Choroid plexus epithelial cell (primary cell): ENCODE measurements at regions not wholly inside any gene's neighbourhood (a gene's known extent, or its start where the extent isn't known, plus 50 kb on each side); places are given as distances from the start of the nearest gene placed in this dataset.
A peak's percentile ranks its signal among the peaks of the same experiment; 100 is the strongest.
"Not testable (repeated sequence)": the region's sequence is repeated elsewhere in the genome, so short reads cannot be mapped to it uniquely, and the experiment has no call there.

Experiments used
- DNase-seq: peaks from one replicate; pipeline ENCODE4 v3.0.0-alpha.2; 2010; ENCODE audit warnings: low read depth
- H3K4me3 ChIP-seq: 2 replicates; pipeline ENCODE4 v1.5.1; 2011; ENCODE audit warnings: low read depth, mild to moderate bottlenecking, control low read depth, low read length, moderate library complexity
- TF ChIP-seq, protein P1 (sequence below): conservative IDR thresholded peaks from 2 replicates; pipeline ENCODE4 v1.5.1; 2011; ENCODE audit warnings: low read depth, mild to moderate bottlenecking, control low read depth, inconsistent platforms, low read length, moderate library complexity

DNA sequence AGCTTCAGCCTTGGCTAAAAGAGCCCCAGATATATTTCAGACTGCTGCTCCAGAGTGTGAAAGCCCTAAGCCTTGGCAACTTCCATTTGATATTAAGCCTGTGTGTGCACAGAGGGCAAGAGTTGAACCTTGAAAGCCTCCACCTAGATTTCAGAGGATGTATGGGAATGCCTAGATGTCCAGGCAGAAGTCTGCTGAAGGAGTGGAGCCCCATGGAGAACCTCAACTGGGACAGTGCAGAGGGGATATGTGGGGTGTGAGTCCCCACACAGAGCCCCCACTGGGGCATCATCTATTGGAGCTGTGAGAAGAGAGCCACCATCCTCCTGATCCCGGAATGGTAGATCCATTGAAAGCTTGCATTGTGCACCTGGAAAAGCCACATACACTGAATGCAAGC lies 1784.8 kb upstream of the CDH9 start:
- no peak overlapping the region for H3K4me3 ChIP-seq
- TF ChIP-seq, protein P1, sequence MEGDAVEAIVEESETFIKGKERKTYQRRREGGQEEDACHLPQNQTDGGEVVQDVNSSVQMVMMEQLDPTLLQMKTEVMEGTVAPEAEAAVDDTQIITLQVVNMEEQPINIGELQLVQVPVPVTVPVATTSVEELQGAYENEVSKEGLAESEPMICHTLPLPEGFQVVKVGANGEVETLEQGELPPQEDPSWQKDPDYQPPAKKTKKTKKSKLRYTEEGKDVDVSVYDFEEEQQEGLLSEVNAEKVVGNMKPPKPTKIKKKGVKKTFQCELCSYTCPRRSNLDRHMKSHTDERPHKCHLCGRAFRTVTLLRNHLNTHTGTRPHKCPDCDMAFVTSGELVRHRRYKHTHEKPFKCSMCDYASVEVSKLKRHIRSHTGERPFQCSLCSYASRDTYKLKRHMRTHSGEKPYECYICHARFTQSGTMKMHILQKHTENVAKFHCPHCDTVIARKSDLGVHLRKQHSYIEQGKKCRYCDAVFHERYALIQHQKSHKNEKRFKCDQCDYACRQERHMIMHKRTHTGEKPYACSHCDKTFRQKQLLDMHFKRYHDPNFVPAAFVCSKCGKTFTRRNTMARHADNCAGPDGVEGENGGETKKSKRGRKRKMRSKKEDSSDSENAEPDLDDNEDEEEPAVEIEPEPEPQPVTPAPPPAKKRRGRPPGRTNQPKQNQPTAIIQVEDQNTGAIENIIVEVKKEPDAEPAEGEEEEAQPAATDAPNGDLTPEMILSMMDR: no peak
- no peak for DNase-seq

DNA sequence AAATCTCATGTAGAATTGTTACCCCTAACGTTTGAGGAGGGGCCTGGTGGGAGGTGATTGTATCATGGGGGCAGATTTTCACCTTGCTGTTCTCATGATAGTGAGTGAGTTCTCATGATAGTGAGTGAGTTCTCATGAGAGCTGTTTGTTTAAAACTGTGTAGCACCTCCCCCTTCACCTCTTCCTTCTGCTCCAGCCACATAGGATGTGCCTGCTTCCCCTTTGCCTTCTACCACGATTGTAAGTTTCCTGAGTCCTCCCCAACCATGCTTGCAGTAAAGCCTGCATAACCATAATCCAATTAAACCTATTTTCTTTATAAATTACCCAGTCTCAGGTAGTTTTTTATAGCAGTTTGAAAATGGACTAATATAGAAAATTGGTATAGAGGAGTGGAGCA lies 1783.7 kb upstream of the CDH9 start:
- TF ChIP-seq, protein P1: no peak

DNA sequence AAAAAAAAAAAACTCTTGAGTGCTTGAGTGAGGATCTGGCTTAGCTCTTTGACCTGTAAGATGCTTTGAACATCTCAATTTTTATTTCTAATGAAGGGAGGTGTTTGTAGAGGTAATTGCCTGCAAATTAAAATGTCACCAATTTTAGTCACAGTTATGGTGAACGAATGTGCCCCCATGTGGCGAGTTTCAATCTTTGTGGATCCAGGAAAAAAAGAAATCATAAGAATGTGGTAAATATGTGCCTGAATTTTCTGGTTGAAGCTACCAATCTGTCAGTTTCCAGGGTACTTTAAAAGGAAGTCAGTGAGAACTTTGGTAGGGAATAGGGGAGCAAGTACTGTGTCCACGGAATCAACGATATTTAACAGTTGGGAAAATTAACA lies 1772.4 kb upstream of the CDH9 start:
- TF ChIP-seq, protein P1: no peak
- H3K4me3 ChIP-seq: no peak overlapping the region
- peak; percentile 5 for DNase-seq

More for the DNA sequence above, 1783.7 kb upstream of the CDH9 start:
- no peak for DNase-seq
- H3K4me3 ChIP-seq: no peak overlapping the region

DNA sequence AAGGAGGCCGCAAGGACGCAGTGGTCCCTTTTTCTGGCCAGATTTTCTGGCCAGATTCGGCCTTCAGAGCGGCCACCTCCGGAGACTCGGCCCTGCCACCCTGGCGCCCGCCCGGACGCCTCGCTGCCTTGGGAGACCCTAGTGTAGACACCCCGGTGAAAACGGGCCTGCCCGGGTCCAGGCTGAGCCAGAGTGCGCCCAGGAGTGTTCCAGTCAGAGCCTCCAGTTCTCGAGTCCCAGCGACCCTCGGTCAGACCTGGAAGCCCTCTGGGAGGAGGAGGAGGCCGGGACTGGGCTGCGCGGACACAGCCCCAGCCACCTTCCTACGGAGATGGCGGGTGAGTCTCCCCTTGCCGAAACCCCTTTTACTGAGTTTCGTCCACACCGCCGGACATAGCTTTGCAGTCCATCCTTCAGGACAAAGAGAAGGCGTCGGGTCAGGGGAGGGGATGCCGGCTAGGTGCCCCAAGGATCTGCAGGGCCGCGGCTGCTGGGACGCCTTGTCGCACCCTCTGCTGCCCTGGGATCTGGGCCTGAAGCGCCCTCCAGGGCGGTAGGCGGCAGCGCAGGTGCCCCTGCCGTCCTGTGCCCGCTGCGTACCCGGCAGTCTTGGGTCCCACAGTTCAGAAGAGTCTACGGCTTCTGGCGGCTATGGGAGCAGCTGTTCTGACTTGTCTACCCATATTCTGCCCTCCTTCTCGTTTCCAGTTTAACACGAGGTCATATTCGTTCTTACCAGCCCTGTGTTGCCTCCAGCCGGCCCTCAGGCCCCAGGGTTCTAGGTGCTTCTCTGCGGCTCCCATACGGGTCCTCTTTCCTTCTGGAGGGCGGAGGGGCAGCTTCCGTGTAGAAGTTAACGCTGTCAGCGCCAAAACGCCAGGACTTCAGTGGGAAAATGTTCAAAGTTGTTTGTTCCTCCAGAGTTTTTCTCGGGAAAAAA lies 1771.7 kb upstream of the CDH9 start:
- H3K4me3 ChIP-seq: no peak overlapping the region
- no peak for DNase-seq

DNA sequence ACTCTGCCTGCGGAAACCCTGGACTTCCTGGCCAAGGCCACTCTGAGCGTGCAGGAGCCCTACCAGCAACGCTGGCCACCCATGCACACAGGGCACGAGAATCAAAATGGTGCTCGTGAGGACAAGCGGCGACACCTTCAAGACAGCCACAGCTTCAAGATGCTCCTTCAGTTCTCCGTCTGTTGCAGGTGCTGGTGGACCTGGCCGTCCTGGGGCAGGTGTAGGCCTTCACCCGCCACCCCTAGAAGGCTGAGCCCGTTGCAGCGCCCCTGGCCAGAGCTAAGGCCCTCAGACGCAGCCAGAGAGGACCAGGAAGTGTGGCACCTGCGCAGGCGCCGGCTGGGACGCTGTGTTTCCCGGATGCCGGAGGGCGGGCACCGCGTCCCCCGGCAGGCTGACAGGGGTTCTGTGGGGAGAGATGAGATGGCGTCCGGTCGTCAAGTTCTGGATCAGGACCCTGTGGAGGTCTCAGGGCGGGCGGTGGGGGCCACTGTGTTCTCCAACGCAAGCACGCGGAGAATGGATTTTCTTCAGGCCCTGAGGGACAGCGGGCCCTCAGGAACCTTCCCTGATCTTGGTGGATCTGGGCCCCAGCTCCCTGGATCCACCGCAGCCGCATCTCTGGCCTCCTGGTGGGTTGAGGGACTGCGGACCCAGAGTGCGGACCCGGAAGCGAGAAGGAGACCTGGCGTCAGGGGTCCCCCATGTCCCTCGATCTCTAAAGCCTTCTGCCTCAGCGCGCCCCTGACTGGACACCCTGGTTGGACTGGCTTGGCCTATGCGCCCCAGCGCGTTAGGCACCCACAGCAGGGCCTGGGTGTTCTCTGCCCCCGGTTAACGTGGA lies 1770.8 kb upstream of the CDH9 start:
- no peak overlapping the region for H3K4me3 ChIP-seq
- DNase-seq: no peak
- TF ChIP-seq, protein P1: no peak

More for the DNA sequence above, 1771.7 kb upstream of the CDH9 start:
- TF ChIP-seq, protein P1: no peak

DNA sequence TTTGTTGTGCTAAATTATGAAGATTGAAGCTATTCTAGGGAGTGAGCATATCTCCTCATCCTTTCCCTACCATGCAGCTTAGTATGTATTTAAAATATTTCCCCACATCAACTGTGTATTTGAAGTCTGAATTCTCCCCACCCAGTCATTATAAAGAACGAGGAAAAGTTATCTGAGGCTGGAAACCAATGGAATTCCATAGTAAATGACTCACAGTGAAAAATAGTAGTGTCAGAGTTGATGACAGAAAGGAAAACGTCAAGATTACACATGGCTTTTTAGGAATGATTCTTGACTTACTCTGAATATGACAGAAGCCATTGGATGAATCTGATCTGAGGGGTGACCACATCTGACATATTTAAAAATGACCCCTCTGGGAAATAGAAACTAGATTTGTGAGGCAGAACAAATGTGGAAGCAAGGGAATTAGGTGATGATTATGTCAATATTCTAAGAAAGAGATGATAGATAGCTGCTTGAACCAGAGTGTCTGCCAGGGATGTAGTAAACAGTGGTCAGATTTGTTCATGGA lies 1768.9 kb upstream of the CDH9 start:
- peak; percentile 18 for DNase-seq
- TF ChIP-seq, protein P1: no peak
- H3K4me3 ChIP-seq: no peak overlapping the region

DNA sequence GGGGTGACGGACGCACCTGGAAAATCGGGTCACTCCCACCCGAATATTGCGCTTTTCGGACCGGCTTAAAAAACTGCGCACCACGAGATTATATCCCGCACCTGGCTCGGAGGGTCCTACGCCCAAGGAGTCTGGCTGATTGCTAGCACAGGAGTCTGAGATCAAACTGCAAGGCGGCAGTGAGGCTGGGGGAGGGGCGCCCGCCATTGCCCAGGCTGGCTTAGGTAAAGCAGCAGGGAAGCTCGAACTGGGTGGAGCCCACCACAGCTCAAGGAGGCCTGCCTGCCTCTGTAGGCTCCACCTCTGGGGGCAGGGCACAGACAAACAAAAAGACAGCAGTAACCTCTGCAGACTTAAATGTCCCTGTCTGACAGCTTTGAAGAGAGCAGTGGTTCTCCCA lies 1760.6 kb upstream of the CDH9 start:
- not testable (repeated sequence) for H3K4me3 ChIP-seq, DNase-seq
